OCI-LY1 (cell line): ENCODE measurements at regions not wholly inside any gene's neighbourhood (a gene's known extent, or its start where the extent isn't known, plus 50 kb on each side); places are given as distances from the start of the nearest gene placed in this dataset.

Experiments
- H2AFZ ChIP-seq: fragments of 200-600 bp; sonication (generic), shearing (Covaris generic); 2 replicates; pipeline ENCODE4 v1.6.0; 2014; ENCODE audit warnings: antibody characterized with exemption, mild to moderate bottlenecking, low read length
- H3F3A ChIP-seq: fragments of 200-600 bp; sonication (generic), shearing (Covaris generic); 2 replicates; pipeline ENCODE4 v1.6.0; 2014; ENCODE audit warnings: mild to moderate bottlenecking, antibody characterized with exemption, low read length, moderate library complexity; ENCODE audit not compliant: insufficient read depth
- H3K27ac ChIP-seq: fragments of 200-600 bp; sonication (generic); 2 replicates; pipeline ENCODE4 v1.5.1; 2014; ENCODE audit warnings: low read length, mixed run types, mild to moderate bottlenecking, low read depth; ENCODE audit not compliant: poor library complexity, severe bottlenecking
- H3K27me3 ChIP-seq: fragments of 200-600 bp; sonication (generic); 2 replicates; pipeline ENCODE4 v1.6.0; 2014; ENCODE audit warnings: antibody characterized with exemption, mild to moderate bottlenecking, low read length, moderate library complexity; ENCODE audit not compliant: insufficient read depth
- H3K36me3 ChIP-seq: fragments of 200-600 bp; sonication (generic); 2 replicates; pipeline ENCODE4 v1.6.1; 2014; ENCODE audit warnings: mild to moderate bottlenecking, antibody characterized with exemption, low read length, moderate library complexity, mixed read lengths; ENCODE audit not compliant: insufficient read depth
- H3K4me1 ChIP-seq: fragments of 200-600 bp; sonication (generic); 2 replicates; pipeline ENCODE4 v1.5.1; 2014; ENCODE audit warnings: mild to moderate bottlenecking, low read length, moderate library complexity; ENCODE audit not compliant: insufficient read depth, severe bottlenecking
- H3K4me2 ChIP-seq: fragments of 200-600 bp; sonication (generic), shearing (Covaris generic); 2 replicates; pipeline ENCODE4 v1.6.1; 2014; ENCODE audit warnings: low read length
- H3K4me3 ChIP-seq: fragments of 200-600 bp; sonication (generic); 2 replicates; pipeline ENCODE4 v1.5.1; 2014; ENCODE audit warnings: low read length, low read depth, mild to moderate bottlenecking, mixed read lengths; ENCODE audit not compliant: poor library complexity, severe bottlenecking
- H3K79me2 ChIP-seq: fragments of 200-600 bp; shearing (Covaris generic); 2 replicates; pipeline ENCODE4 v1.6.1; 2016; ENCODE audit warnings: mixed run types, low read length, mixed read lengths; ENCODE audit not compliant: insufficient read depth
- H3K9ac ChIP-seq: fragments of 200-600 bp; sonication (generic), shearing (Covaris generic); 2 replicates; pipeline ENCODE4 v1.6.1; 2014; ENCODE audit warnings: mild to moderate bottlenecking, low read length, mixed read lengths
- H3K9me2 ChIP-seq: fragments of 200-600 bp; sonication (generic), shearing (Covaris generic); 2 replicates; pipeline ENCODE4 v1.6.1; 2014; ENCODE audit warnings: low read depth, mild to moderate bottlenecking, low read length, mixed read lengths
- H3K9me3 ChIP-seq: fragments of 200-600 bp; shearing (Covaris generic); 2 replicates; pipeline ENCODE4 v1.6.1; 2014; ENCODE audit warnings: low read length, mixed read lengths
- H4K20me1 ChIP-seq: fragments of 200-600 bp; sonication (generic), shearing (Covaris generic); 2 replicates; pipeline ENCODE4 v1.6.0; 2016; ENCODE audit warnings: mild to moderate bottlenecking, low read length; ENCODE audit not compliant: insufficient read depth
- EZH2 ChIP-seq: fragments of 200-600 bp; sonication (generic), shearing (Covaris generic); IDR thresholded peaks from 2 replicates; pipeline ENCODE4 v1.8.0; 2017; ENCODE audit warnings: borderline replicate concordance, mixed run types, mild to moderate bottlenecking, antibody characterized with exemption, low read length, moderate library complexity, mixed read lengths
- TF ChIP-seq, protein P1 (sequence below): fragments of 200-600 bp; sonication (generic), shearing (Covaris generic); IDR thresholded peaks from 2 replicates; pipeline ENCODE4 v1.5.1; 2017; ENCODE audit warnings: mild to moderate bottlenecking, antibody characterized with exemption, low read length, moderate library complexity, mixed read lengths

GRCh38 chr17:79188048-79188447 lies 113.4 kb downstream of the ENGASE start:
- no peaks in the 10 kb centered on the region for H3K9me2 ChIP-seq
- H3K4me2 ChIP-seq = no peak overlapping the region
- TF ChIP-seq EZH2 = no peak
- TF ChIP-seq, protein P1, sequence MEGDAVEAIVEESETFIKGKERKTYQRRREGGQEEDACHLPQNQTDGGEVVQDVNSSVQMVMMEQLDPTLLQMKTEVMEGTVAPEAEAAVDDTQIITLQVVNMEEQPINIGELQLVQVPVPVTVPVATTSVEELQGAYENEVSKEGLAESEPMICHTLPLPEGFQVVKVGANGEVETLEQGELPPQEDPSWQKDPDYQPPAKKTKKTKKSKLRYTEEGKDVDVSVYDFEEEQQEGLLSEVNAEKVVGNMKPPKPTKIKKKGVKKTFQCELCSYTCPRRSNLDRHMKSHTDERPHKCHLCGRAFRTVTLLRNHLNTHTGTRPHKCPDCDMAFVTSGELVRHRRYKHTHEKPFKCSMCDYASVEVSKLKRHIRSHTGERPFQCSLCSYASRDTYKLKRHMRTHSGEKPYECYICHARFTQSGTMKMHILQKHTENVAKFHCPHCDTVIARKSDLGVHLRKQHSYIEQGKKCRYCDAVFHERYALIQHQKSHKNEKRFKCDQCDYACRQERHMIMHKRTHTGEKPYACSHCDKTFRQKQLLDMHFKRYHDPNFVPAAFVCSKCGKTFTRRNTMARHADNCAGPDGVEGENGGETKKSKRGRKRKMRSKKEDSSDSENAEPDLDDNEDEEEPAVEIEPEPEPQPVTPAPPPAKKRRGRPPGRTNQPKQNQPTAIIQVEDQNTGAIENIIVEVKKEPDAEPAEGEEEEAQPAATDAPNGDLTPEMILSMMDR = peak; percentile 28; the same call in 1 of the 2 replicates
- H3K4me1 ChIP-seq = no peaks in the 10 kb centered on the region
- H3K27me3 ChIP-seq = no peaks in the 10 kb centered on the region; the same call in 1 of the 2 replicates
- no peak overlapping the region for H2AFZ ChIP-seq
- H3F3A ChIP-seq = no peaks in the 10 kb centered on the region
- no peak overlapping the region for H3K9ac ChIP-seq
- no peaks in the 10 kb centered on the region for H3K9me3 ChIP-seq
- no peak overlapping the region for H3K27ac ChIP-seq
- H4K20me1 ChIP-seq = no peaks in the 10 kb centered on the region
- no peaks in the 10 kb centered on the region for H3K36me3 ChIP-seq
- no peaks in the 10 kb centered on the region for H3K79me2 ChIP-seq
- no peak overlapping the region for H3K4me3 ChIP-seq

DNA sequence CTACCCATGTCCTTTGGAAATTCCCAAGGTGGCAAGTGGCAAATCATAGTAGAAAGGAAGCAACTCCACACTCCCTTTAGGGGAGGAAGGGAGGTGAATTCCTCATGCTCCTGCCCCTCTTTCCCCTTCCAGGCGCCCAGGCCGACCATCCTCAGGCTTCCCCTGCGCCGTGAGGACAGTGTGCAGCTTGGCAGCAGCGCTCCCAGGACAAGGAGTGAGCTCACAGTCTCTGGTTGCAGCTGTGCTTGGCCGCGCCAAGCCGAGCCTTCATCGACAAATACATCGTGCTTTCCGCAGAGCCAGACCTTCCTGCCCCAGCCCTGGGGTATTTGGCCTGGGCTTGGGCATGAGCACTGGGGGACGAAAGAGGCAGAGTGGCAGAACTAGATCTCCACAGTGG lies 112.6 kb downstream of the ENGASE start:
- Histone ChIP-seq H3K4me2 (no peak overlapping the region), H2AFZ (no peak overlapping the region), H3F3A (no peaks in the 10 kb centered on the region), H3K4me1 (no peaks in the 10 kb centered on the region), H3K4me3 (no peak overlapping the region), H4K20me1 (no peaks in the 10 kb centered on the region), H3K79me2 (no peaks in the 10 kb centered on the region), H3K27ac (no peak overlapping the region), H3K9me2 (no peaks in the 10 kb centered on the region), H3K9me3 (no peaks in the 10 kb centered on the region), H3K9ac (no peak overlapping the region), H3K36me3 (no peaks in the 10 kb centered on the region), H3K27me3 (no peaks in the 10 kb centered on the region)
- TF ChIP-seq, protein P1 = no peak
- TF ChIP-seq EZH2 = no peak

- Histone ChIP-seq H3K4me2 (no peak overlapping the region), H3K27me3 (no peaks in the 10 kb centered on the region)
These were observed 111.8 kb downstream of the ENGASE start for GRCh38 chr17:79186406-79186805.

More at GRCh38 chr17:79186406-79186805, 111.8 kb downstream of the ENGASE start:
- no peaks in the 10 kb centered on the region for H3K9me3 ChIP-seq
- no peak overlapping the region for H3K4me3 ChIP-seq
- H2AFZ ChIP-seq = no peak overlapping the region
- H3K9ac ChIP-seq = no peak overlapping the region
- H3K27ac ChIP-seq = no peak overlapping the region
- H4K20me1 ChIP-seq = no peaks in the 10 kb centered on the region
- H3K79me2 ChIP-seq = no peaks in the 10 kb centered on the region
- no peaks in the 10 kb centered on the region for H3F3A ChIP-seq
- no peaks in the 10 kb centered on the region for H3K9me2 ChIP-seq
- H3K36me3 ChIP-seq = no peaks in the 10 kb centered on the region
- no peak for TF ChIP-seq EZH2
- TF ChIP-seq, protein P1 = no peak
- no peaks in the 10 kb centered on the region for H3K4me1 ChIP-seq
